DND-41 (cell line): ENCODE measurements at regions not wholly inside any gene's neighbourhood (a gene's known extent, or its start where the extent isn't known, plus 50 kb on each side); places are given as distances from the start of the nearest gene placed in this dataset.

ENCODE experiments used
- ATAC-seq: fragments of 200-7000 bp; cut with Tn5 transposase; 3 replicates; pipeline ENCODE4 v1.9.1; 2021; ENCODE audit warnings: low read depth; ENCODE audit not compliant: insufficient read depth
- DNase-seq: peaks from one replicate; pipeline ENCODE4 v3.0.0-alpha.2; 2020
- H2AFZ ChIP-seq: 2 replicates; pipeline ENCODE4 v1.6.0; 2012; ENCODE audit warnings: low read depth, low read length
- H3K27ac ChIP-seq: 2 replicates; pipeline ENCODE4 v1.5.1; 2012; ENCODE audit warnings: low read length, inconsistent platforms
- H3K27me3 ChIP-seq: fragments of 200-600 bp; sonication (generic); 2 replicates; pipeline ENCODE4 v1.6.0; 2012; ENCODE audit warnings: low read length, mild to moderate bottlenecking, inconsistent platforms; ENCODE audit not compliant: insufficient read depth, poor library complexity
- H3K36me3 ChIP-seq: 2 replicates; pipeline ENCODE4 v1.5.1; 2012; ENCODE audit warnings: low read length, inconsistent platforms; ENCODE audit not compliant: insufficient read depth
- H3K4me1 ChIP-seq: 2 replicates; pipeline ENCODE4 v1.5.1; 2012; ENCODE audit warnings: mild to moderate bottlenecking, low read length; ENCODE audit not compliant: insufficient read depth
- H3K4me2 ChIP-seq: 2 replicates; pipeline ENCODE4 v1.6.0; 2012; ENCODE audit warnings: mild to moderate bottlenecking, moderate library complexity, low read length, inconsistent platforms; ENCODE audit not compliant: insufficient read depth
- H3K4me3 ChIP-seq, 2 experiments: fragments of 200-600 bp in 1 of 2; shearing (Covaris generic) in 1 of 2; 2 replicates each; pipeline ENCODE4 v1.5.1; 2012 to 2016; ENCODE audit warnings: inconsistent platforms in 2 of 2, low read length in 2 of 2, mild to moderate bottlenecking in 2 of 2, low read depth in 1 of 2, moderate library complexity in 1 of 2
- H3K79me2 ChIP-seq: 2 replicates; pipeline ENCODE4 v1.6.0; 2012; ENCODE audit warnings: low read length, inconsistent platforms; ENCODE audit not compliant: insufficient read depth
- H3K9ac ChIP-seq: 2 replicates; pipeline ENCODE4 v1.6.0; 2012; ENCODE audit warnings: low read depth, mild to moderate bottlenecking, inconsistent platforms, low read length, moderate library complexity
- H3K9me3 ChIP-seq: 2 replicates; pipeline ENCODE4 v1.5.1; 2012; ENCODE audit warnings: low read length, moderate library complexity, mild to moderate bottlenecking, inconsistent platforms; ENCODE audit not compliant: insufficient read depth, severe bottlenecking
- H4K20me1 ChIP-seq: 2 replicates; pipeline ENCODE4 v1.6.0; 2012; ENCODE audit warnings: low read length; ENCODE audit not compliant: insufficient read depth
- EZH2 ChIP-seq: IDR thresholded peaks from 3 replicates; pipeline ENCODE4 v1.6.1; 2012; ENCODE audit warnings: borderline replicate concordance, low read depth, mild to moderate bottlenecking, moderate library complexity, low read length, inconsistent platforms; ENCODE audit not compliant: severe bottlenecking
- TF ChIP-seq, protein P1 (sequence below): IDR thresholded peaks from 2 replicates; pipeline ENCODE4 v1.5.1; 2012; ENCODE audit warnings: borderline replicate concordance, low read length, moderate library complexity, mild to moderate bottlenecking; ENCODE audit not compliant: poor library complexity, severe bottlenecking; ENCODE audit errors: extremely low read depth

DNA sequence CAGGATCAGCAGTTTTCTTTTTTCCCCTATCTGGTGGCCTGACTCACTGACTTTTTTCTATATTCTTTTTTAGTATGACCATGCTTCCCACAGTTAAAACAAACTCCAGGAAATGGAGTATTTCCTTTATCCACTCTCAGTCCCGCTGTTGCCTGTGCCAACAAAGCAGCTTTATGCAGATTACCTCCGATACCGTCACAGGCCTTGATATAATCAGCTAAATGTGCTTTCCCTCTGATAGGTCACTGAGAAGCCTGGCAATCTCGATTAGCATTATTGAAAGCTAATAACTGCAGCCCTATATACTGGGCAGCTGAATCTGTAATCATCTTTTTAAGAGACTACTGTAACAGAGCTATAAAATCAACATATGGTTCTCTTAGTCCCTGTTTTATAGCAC lies 243.6 kb downstream of the KIF21A start:
- H3K79me2 ChIP-seq: no peaks in the 10 kb centered on the region
- H3K36me3 ChIP-seq: no peaks in the 10 kb centered on the region
- H4K20me1 ChIP-seq: no peaks in the 10 kb centered on the region
- H3K9ac ChIP-seq: no peak overlapping the region
- no peak overlapping the region for H3K4me2 ChIP-seq
- no peaks in the 10 kb centered on the region for H3K4me1 ChIP-seq
- ATAC-seq (no peak), DNase-seq (no peak)
- no peak overlapping the region for H3K4me3 ChIP-seq
- TF ChIP-seq, protein P1, sequence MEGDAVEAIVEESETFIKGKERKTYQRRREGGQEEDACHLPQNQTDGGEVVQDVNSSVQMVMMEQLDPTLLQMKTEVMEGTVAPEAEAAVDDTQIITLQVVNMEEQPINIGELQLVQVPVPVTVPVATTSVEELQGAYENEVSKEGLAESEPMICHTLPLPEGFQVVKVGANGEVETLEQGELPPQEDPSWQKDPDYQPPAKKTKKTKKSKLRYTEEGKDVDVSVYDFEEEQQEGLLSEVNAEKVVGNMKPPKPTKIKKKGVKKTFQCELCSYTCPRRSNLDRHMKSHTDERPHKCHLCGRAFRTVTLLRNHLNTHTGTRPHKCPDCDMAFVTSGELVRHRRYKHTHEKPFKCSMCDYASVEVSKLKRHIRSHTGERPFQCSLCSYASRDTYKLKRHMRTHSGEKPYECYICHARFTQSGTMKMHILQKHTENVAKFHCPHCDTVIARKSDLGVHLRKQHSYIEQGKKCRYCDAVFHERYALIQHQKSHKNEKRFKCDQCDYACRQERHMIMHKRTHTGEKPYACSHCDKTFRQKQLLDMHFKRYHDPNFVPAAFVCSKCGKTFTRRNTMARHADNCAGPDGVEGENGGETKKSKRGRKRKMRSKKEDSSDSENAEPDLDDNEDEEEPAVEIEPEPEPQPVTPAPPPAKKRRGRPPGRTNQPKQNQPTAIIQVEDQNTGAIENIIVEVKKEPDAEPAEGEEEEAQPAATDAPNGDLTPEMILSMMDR: no peak
- no peak for TF ChIP-seq EZH2
- no peak overlapping the region for H3K27ac ChIP-seq
- H3K9me3 ChIP-seq: no peaks in the 10 kb centered on the region
- H3K27me3 ChIP-seq: no peaks in the 10 kb centered on the region
- H2AFZ ChIP-seq: no peak overlapping the region

DNA sequence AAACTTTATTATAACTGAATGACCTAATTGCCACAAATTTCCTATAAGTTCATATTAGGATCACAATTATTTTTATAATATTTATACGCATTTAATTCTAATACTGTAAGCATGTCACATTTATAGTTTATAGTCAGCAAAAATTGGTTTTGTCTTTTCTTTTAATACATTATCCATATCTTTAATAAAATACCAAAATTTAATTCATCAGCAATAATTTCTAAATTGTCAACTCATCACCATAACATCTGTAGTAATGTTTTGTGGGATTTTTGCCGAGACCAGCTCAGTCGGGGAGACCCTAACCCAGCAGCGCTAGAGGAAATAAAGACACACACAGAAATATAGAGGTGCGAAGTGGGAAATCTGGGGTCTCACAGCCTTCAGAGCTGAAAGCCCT lies 254.2 kb downstream of the KIF21A start:
- H2AFZ ChIP-seq: no peak overlapping the region
- no peaks in the 10 kb centered on the region for H3K27me3 ChIP-seq
- TF ChIP-seq, protein P1: no peak
- no peak for TF ChIP-seq EZH2
- H3K27ac ChIP-seq: no peak overlapping the region
- no peaks in the 10 kb centered on the region for H3K79me2 ChIP-seq
- ATAC-seq: no peak
- no peaks in the 10 kb centered on the region for H3K36me3 ChIP-seq
- no peak overlapping the region for H3K4me2 ChIP-seq
- H4K20me1 ChIP-seq: no peaks in the 10 kb centered on the region
- no peak overlapping the region for H3K4me3 ChIP-seq
- DNase-seq: no peak
- no peaks in the 10 kb centered on the region for H3K9me3 ChIP-seq
- no peak overlapping the region for H3K9ac ChIP-seq
- H3K4me1 ChIP-seq: no peaks in the 10 kb centered on the region

DNA sequence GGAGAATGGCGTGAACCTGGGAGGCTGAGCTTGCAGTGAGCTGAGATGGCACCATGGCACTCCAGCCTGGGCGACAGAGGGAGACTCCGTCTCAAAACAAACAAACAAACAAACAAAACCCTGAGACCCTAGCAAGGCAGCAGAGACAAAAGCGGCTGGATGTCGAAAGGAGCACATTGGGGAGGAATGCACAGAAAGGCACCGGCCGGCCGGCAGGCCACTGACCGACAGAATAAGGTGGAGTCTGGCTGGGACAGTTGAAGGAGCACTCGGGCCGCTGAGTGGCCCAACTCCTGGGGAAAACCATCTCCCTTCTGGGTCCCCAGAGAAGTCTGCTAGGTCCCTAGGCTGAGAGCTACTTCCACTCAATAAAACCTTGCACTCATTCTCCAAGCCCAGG lies 256.2 kb downstream of the KIF21A start:
- no peak for DNase-seq
- Histone ChIP-seq H3K27me3 (no peaks in the 10 kb centered on the region), H4K20me1 (no peaks in the 10 kb centered on the region), H3K27ac (no peak overlapping the region), H3K9ac (no peak overlapping the region), H3K79me2 (no peaks in the 10 kb centered on the region), H3K9me3 (no peaks in the 10 kb centered on the region), H2AFZ (no peak overlapping the region), H3K4me3 (no peak overlapping the region), H3K36me3 (no peaks in the 10 kb centered on the region), H3K4me2 (no peak overlapping the region), H3K4me1 (no peaks in the 10 kb centered on the region)
- ATAC-seq: no peak
- no peak for TF ChIP-seq EZH2
- TF ChIP-seq, protein P1: no peak

DNA sequence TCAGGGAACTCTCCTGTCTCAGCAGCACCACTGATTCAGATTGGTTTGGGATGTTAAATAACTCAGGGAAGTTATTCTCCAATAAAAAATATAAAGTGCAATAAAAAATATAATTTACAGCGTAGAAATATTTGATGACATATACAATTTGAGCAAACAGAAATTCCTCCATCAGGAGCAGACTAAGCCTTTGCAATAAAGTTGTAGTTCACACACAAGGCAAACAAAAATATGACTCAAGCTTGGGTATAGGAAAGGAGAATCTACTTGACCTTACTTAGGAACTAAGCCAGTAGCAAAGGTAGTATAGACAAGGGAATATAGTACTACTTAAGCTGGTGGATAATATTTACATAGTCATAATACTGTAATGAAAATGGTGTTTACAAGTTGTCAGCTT lies 264.1 kb downstream of the KIF21A start:
- Histone ChIP-seq H3K4me2 (no peak overlapping the region), H3K9me3 (peaks cover 3% of the 10 kb centered on the region), H3K79me2 (no peaks in the 10 kb centered on the region), H4K20me1 (no peaks in the 10 kb centered on the region), H3K27me3 (no peaks in the 10 kb centered on the region), H3K27ac (no peak overlapping the region), H2AFZ (no peak overlapping the region), H3K9ac (no peak overlapping the region), H3K4me3 (no peak overlapping the region), H3K36me3 (no peaks in the 10 kb centered on the region), H3K4me1 (no peaks in the 10 kb centered on the region)
- DNase-seq (no peak), ATAC-seq (no peak)
- TF ChIP-seq, protein P1: no peak
- TF ChIP-seq EZH2: no peak
